B cell (primary cell): ENCODE measurements at regions not wholly inside any gene's neighbourhood (a gene's known extent, or its start where the extent isn't known, plus 50 kb on each side); places are given as distances from the start of the nearest gene placed in this dataset.

Experiments
- ATAC-seq: fragments of 200-7000 bp; cut with Tn5 transposase; one replicate; pipeline ENCODE4 v1.10.0; 2021; ENCODE audit warnings: low read depth, mild to moderate bottlenecking, moderate number of reproducible peaks, moderate library complexity
- CTCF ChIA-PET: fragments of 350-600 bp; sonication (Branson Sonifier 250); formaldehyde crosslinking; loops from one replicate; lab custom pipeline; 2021; ENCODE audit warnings: antibody characterized with exemption, inconsistent platforms; lab: Charles Lee
- POLR2A ChIA-PET: fragments of 350-600 bp; sonication (Branson Sonifier 250); formaldehyde crosslinking; loops from one replicate; lab custom pipeline; 2021; ENCODE audit warnings: antibody characterized with exemption; lab: Charles Lee
- DNase-seq: peaks from one replicate; pipeline ENCODE4 v3.0.0; 2013
- H2AFZ ChIP-seq: 2 replicates; pipeline ENCODE4 v1.6.1; 2012; ENCODE audit warnings: mild to moderate bottlenecking, low read depth, low read length; ENCODE audit not compliant: insufficient read depth, poor library complexity, severe bottlenecking
- H3K27ac ChIP-seq, 2 donors: 1 replicate in 1 of 2; 2 replicates in 1 of 2; pipeline ENCODE4 v1.5.1; 2012 to 2013; ENCODE audit warnings: low read length in 2 of 2, mild to moderate bottlenecking in 2 of 2, moderate library complexity in 1 of 2
- H3K27me3 ChIP-seq, 4 experiments: fragments of 200-600 bp in 1 of 4; sonication (generic) in 1 of 4; replicated peaks in 1 of 4; 1 replicate in 2 of 4; 2 replicates in 2 of 4; pipeline versions ENCODE4 v1.6.1 to v1.7.0; 2013 to 2016; ENCODE audit warnings: low read length in 3 of 4, mild to moderate bottlenecking in 2 of 4, mixed read lengths in 1 of 4, moderate library complexity in 1 of 4; ENCODE audit not compliant: insufficient read depth in 4 of 4, control insufficient read depth in 3 of 4; ENCODE audit errors: control extremely low read depth in 1 of 4
- H3K36me3 ChIP-seq, 2 experiments: replicated peaks in 1 of 2; 1 replicate in 1 of 2; 2 replicates in 1 of 2; pipeline versions ENCODE4 v1.6.1 to v1.7.1; 2013; ENCODE audit warnings: low read length in 1 of 2; ENCODE audit not compliant: insufficient read depth in 2 of 2, control insufficient read depth in 1 of 2; ENCODE audit errors: control extremely low read depth in 1 of 2, extremely low read depth in 1 of 2
- H3K4me1 ChIP-seq, 2 donors: fragments of 200-600 bp in 1 of 2; sonication (generic) in 1 of 2; 1 replicate in 1 of 2; 2 replicates in 1 of 2; pipeline versions ENCODE4 v1.5.1 to v1.6.1; 2013 to 2017; ENCODE audit warnings: low read length in 2 of 2; ENCODE audit not compliant: control insufficient read depth in 2 of 2, insufficient read depth in 2 of 2
- H3K4me2 ChIP-seq: replicated peaks from 2 replicates; pipeline ENCODE3; 2012; ENCODE audit warnings: mild to moderate bottlenecking, low read depth, low read length; ENCODE audit not compliant: poor library complexity, severe bottlenecking
- H3K4me3 ChIP-seq, 5 experiments: fragments of 200-600 bp in 1 of 5; sonication (generic) in 1 of 5; 1 replicate in 3 of 5; 2 replicates in 2 of 5; pipeline versions ENCODE4 v1.5.1 to v1.7.0; 2011 to 2016; ENCODE audit warnings: low read length in 4 of 5, mild to moderate bottlenecking in 4 of 5, low read depth in 2 of 5, control low read depth in 1 of 5, moderate library complexity in 1 of 5; ENCODE audit not compliant: insufficient read depth in 1 of 5; ENCODE audit errors: control extremely low read depth in 1 of 5, extremely low read depth in 1 of 5
- H3K79me2 ChIP-seq: fragments of 200-600 bp; sonication (generic); one replicate; pipeline ENCODE4 v1.6.0; 2016; ENCODE audit warnings: low read length; ENCODE audit not compliant: control insufficient read depth, insufficient read depth
- H3K9ac ChIP-seq: fragments of 200-600 bp; sonication (generic); 2 replicates; pipeline ENCODE4 v1.6.1; 2017; ENCODE audit warnings: mild to moderate bottlenecking, low read length, moderate library complexity
- H3K9me3 ChIP-seq, 3 donors: one replicate each; pipeline versions ENCODE4 v1.6.1 to v1.7.1; 2013; ENCODE audit warnings: low read length in 2 of 3; ENCODE audit not compliant: control insufficient read depth in 2 of 3, insufficient read depth in 1 of 3; ENCODE audit errors: control extremely low read depth in 1 of 3
- H4K20me1 ChIP-seq: 2 replicates; pipeline ENCODE4 v1.6.0; 2012; ENCODE audit warnings: mild to moderate bottlenecking, low read length; ENCODE audit not compliant: insufficient read depth, control insufficient read depth, poor library complexity, severe bottlenecking
- H3K27ac Mint-ChIP-seq: one replicate; pipeline ENCODE4 v1.8.0; 2021; ENCODE audit warnings: mixed read lengths
- H3K27me3 Mint-ChIP-seq: one replicate; pipeline ENCODE4 v1.8.0; 2021; ENCODE audit warnings: mixed read lengths
- H3K4me1 Mint-ChIP-seq: one replicate; pipeline ENCODE4 v1.8.0; 2021; ENCODE audit warnings: mixed read lengths
- H3K4me3 Mint-ChIP-seq: one replicate; pipeline ENCODE4 v1.8.0; 2021; ENCODE audit warnings: mixed read lengths
- H3K9me3 Mint-ChIP-seq: one replicate; pipeline ENCODE4 v1.8.0; 2022; ENCODE audit warnings: mixed read lengths; ENCODE audit not compliant: insufficient read depth
- EZH2 ChIP-seq: IDR thresholded peaks from 2 replicates; pipeline ENCODE4 v1.6.1; 2012; ENCODE audit warnings: borderline replicate concordance, low read depth, mild to moderate bottlenecking, moderate library complexity, low read length; ENCODE audit not compliant: insufficient read depth, poor library complexity, severe bottlenecking
- WGBS: methylation state at CpG from one replicate; pipeline ENCODE4 v1.1.5; 2013; ENCODE audit warnings: missing lambda C conversion rate; ENCODE audit not compliant: insufficient coverage; 5-methylcytosine and 5-hydroxymethylcytosine counted together
- intact Hi-C: fragments of 100-400 bp; cut with micrococcal nuclease; formaldehyde crosslinking; loops from one replicate; pipeline ENCODE4 v1.10.0; 2022
- TF ChIP-seq, protein P1 (sequence below): fragments of 200-600 bp; IDR thresholded peaks from one replicate; pipeline ENCODE4 v1.8.0; 2022; ENCODE audit warnings: antibody characterized with exemption, mild to moderate bottlenecking

GRCh38 chr2:4962419-4962818, 729.8 kb upstream of the SOX11 start:
- no peaks in the 10 kb centered on the region for H3K4me1 Mint-ChIP-seq
- no peaks in the 10 kb centered on the region for H3K9me3 ChIP-seq
- peaks cover 2% of the 10 kb centered on the region for H3K9me3 Mint-ChIP-seq
- DNase-seq, result no peak
- no peaks in the 10 kb centered on the region for H3K27me3 ChIP-seq
- no peak for ATAC-seq
- no peak overlapping the region for H3K4me2 ChIP-seq
- H4K20me1 ChIP-seq, result no peaks in the 10 kb centered on the region
- POLR2A ChIA-PET, result no interaction called here
- TF ChIP-seq EZH2, result no peak
- TF ChIP-seq, protein P1, sequence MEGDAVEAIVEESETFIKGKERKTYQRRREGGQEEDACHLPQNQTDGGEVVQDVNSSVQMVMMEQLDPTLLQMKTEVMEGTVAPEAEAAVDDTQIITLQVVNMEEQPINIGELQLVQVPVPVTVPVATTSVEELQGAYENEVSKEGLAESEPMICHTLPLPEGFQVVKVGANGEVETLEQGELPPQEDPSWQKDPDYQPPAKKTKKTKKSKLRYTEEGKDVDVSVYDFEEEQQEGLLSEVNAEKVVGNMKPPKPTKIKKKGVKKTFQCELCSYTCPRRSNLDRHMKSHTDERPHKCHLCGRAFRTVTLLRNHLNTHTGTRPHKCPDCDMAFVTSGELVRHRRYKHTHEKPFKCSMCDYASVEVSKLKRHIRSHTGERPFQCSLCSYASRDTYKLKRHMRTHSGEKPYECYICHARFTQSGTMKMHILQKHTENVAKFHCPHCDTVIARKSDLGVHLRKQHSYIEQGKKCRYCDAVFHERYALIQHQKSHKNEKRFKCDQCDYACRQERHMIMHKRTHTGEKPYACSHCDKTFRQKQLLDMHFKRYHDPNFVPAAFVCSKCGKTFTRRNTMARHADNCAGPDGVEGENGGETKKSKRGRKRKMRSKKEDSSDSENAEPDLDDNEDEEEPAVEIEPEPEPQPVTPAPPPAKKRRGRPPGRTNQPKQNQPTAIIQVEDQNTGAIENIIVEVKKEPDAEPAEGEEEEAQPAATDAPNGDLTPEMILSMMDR, result no peak
- no peaks in the 10 kb centered on the region for H3K79me2 ChIP-seq
- no peak overlapping the region for H3K9ac ChIP-seq
- intact Hi-C loops, result no loop called here
- H3K27ac ChIP-seq, result no peak overlapping the region
- no peak overlapping the region for H3K4me3 ChIP-seq
- CTCF ChIA-PET, result no interaction called here
- no peaks in the 10 kb centered on the region for H3K4me1 ChIP-seq
- 93% methylated on average over 2 of the region's 3 CpGs for WGBS
- H3K27ac Mint-ChIP-seq, result no peak overlapping the region
- H2AFZ ChIP-seq, result no peak overlapping the region
- H3K36me3 ChIP-seq, result no peaks in the 10 kb centered on the region
- H3K4me3 Mint-ChIP-seq, result no peak overlapping the region
- no peaks in the 10 kb centered on the region for H3K27me3 Mint-ChIP-seq

DNA sequence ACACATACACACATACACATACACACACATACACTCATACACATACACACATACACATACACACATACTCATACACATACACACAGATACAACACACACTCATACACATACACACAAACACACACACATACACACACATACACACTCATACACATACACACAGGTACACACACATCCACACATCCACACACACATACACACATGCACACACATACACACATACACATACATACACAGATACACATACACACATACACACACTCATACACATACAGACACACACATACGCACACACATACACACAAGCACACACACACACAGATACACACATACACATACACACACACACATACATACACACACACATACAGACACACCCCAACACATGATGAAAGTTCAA, 729.1 kb upstream of the SOX11 start:
- H3K4me2 ChIP-seq, result no peak overlapping the region
- H3K4me1 Mint-ChIP-seq, result no peaks in the 10 kb centered on the region
- H3K9ac ChIP-seq, result no peak overlapping the region
- H4K20me1 ChIP-seq, result no peaks in the 10 kb centered on the region
- H3K27me3 ChIP-seq, result no peaks in the 10 kb centered on the region
- no peak overlapping the region for H2AFZ ChIP-seq
- H3K36me3 ChIP-seq, result no peaks in the 10 kb centered on the region
- no peak for DNase-seq
- CTCF ChIA-PET, result no interaction called here
- intact Hi-C loops, result no loop called here
- no peaks in the 10 kb centered on the region for H3K4me1 ChIP-seq
- no peak overlapping the region for H3K27ac ChIP-seq
- H3K4me3 ChIP-seq, result no peak overlapping the region
- no peaks in the 10 kb centered on the region for H3K79me2 ChIP-seq
- no peak overlapping the region for H3K27ac Mint-ChIP-seq
- no peak overlapping the region for H3K4me3 Mint-ChIP-seq
- POLR2A ChIA-PET, result no interaction called here
- 100% methylated on average over 1 of the region's 1 CpG for WGBS
- H3K9me3 ChIP-seq, result no peaks in the 10 kb centered on the region
- TF ChIP-seq, protein P1, result no peak
- TF ChIP-seq EZH2, result no peak
- peaks cover 2% of the 10 kb centered on the region for H3K9me3 Mint-ChIP-seq
- H3K27me3 Mint-ChIP-seq, result no peaks in the 10 kb centered on the region
- no peak for ATAC-seq
